ENCODE measurements at regions not wholly inside any gene's neighbourhood (a gene's known extent, or its start where the extent isn't known, plus 50 kb on each side); places are given as distances from the start of the nearest gene placed in this dataset.

- TF ChIP-seq CTCF (IDR thresholded peaks at IDR 0.05): no peak
- TF ChIP-seq POLR2A (IDR thresholded peaks at IDR 0.05): no peak
Measured at GRCh38 chr12:84631020-84631419, 281.6 kb downstream of the SLC6A15 start.

Measured in sigmoid colon (tissue), 3 donors.